Stimulated activated CD8-positive, alpha-beta memory T cell treated with anti-CD3 and anti-CD28 coated beads, Interleukin-7, amount 100 ng/mL, for 24 hours (primary cell): ENCODE measurements at regions not wholly inside any gene's neighbourhood (a gene's known extent, or its start where the extent isn't known, plus 50 kb on each side); places are given as distances from the start of the nearest gene placed in this dataset.

Experiments used
- DNase-seq: peaks from one replicate; pipeline ENCODE4 v3.0.0-alpha.2; 2020; ENCODE audit warnings: low read depth

GRCh38 chr21:35692311-35692710 is 368.0 kb downstream of the SETD4 start:
- no peak for DNase-seq

- DNase-seq = no peak
Observed at GRCh38 chr21:35690436-35690835, 369.9 kb downstream of the SETD4 start.

GRCh38 chr21:35686156-35686555 is 374.2 kb downstream of the SETD4 start:
- no peak for DNase-seq

- DNase-seq = no peak
Observed at GRCh38 chr21:35683664-35684304, 376.5 kb downstream of the SETD4 start.

GRCh38 chr21:35682904-35683549 is 377.3 kb downstream of the SETD4 start:
- DNase-seq = no peak

GRCh38 chr21:35681946-35682345 is 378.4 kb downstream of the SETD4 start:
- DNase-seq = no peak

GRCh38 chr21:35679076-35679475 is 381.2 kb downstream of the SETD4 start:
- DNase-seq = no peak

GRCh38 chr21:35678393-35678792 is 381.9 kb downstream of the SETD4 start:
- no peak for DNase-seq

GRCh38 chr21:35677298-35677841 is 383.0 kb downstream of the SETD4 start:
- no peak for DNase-seq

GRCh38 chr21:35674895-35675470 is 385.3 kb downstream of the SETD4 start:
- no peak for DNase-seq

- DNase-seq = no peak
Observed at GRCh38 chr21:35674091-35674671, 386.1 kb downstream of the SETD4 start.

- no peak for DNase-seq
Observed at GRCh38 chr21:35672313-35672712, 388.0 kb downstream of the SETD4 start.

- no peak for DNase-seq
Observed at GRCh38 chr21:35664683-35665082, 395.6 kb downstream of the SETD4 start.

GRCh38 chr21:35663856-35664606 is 396.3 kb downstream of the SETD4 start:
- no peak for DNase-seq

GRCh38 chr21:35658242-35658641 is 402.1 kb downstream of the SETD4 start:
- DNase-seq = no peak

- no peak for DNase-seq
Observed at GRCh38 chr21:35652872-35653271, 407.5 kb downstream of the SETD4 start.

GRCh38 chr21:35652196-35652595 is 408.1 kb downstream of the SETD4 start:
- no peak for DNase-seq

GRCh38 chr21:35651196-35651595 is 409.1 kb downstream of the SETD4 start:
- DNase-seq = no peak

GRCh38 chr21:35649186-35649585 is 411.1 kb downstream of the SETD4 start:
- no peak for DNase-seq

GRCh38 chr21:35648512-35648911 is 411.8 kb downstream of the SETD4 start:
- no peak for DNase-seq

- no peak for DNase-seq
Observed at GRCh38 chr21:35646606-35647005, 413.7 kb downstream of the SETD4 start.

- DNase-seq = no peak
Observed at GRCh38 chr21:35645991-35646390, 414.3 kb downstream of the SETD4 start.
